GM12878 (cell line): ENCODE measurements at regions not wholly inside any gene's neighbourhood (a gene's known extent, or its start where the extent isn't known, plus 50 kb on each side); places are given as distances from the start of the nearest gene placed in this dataset.

Experiments used
- ATAC-seq: fragments of 200-7000 bp; cut with Tn5 transposase; 3 replicates; pipeline ENCODE4 v1.9.1; 2020; ENCODE audit warnings: mild to moderate bottlenecking, moderate library complexity
- BruUV-seq: library from RNA; stranded (reverse); fragments of 400-500 nt; replicated peaks from 2 replicates; lab custom pipeline; 2021; lab: Mats Ljungman, UMichigan
- CTCF ChIA-PET: fragments of 300-600 bp; sonication (Branson Sonifier 250); formaldehyde crosslinking; extraction: SDS; loops from one replicate; lab custom pipeline; 2021; ENCODE audit warnings: inconsistent platforms; lab: Yijun Ruan, JAX
- POLR2A ChIA-PET: fragments of 350-600 bp; formaldehyde crosslinking; extraction: SDS; loops from one replicate; lab custom pipeline; 2021; ENCODE audit warnings: inconsistent platforms; lab: Charles Lee
- RAD21 ChIA-PET: fragments of 300-600 bp; sonication (Branson Sonifier 250); formaldehyde crosslinking; loops from one replicate; lab custom pipeline; 2023; ENCODE audit warnings: antibody characterized with exemption; ENCODE audit not compliant: unreplicated experiment; lab: Charles Lee
- SMC1A ChIA-PET: fragments of 300-600 bp; sonication (Branson Sonifier 250); formaldehyde crosslinking; loops from one replicate; lab custom pipeline; 2023; ENCODE audit not compliant: unreplicated experiment, uncharacterized antibody; lab: Charles Lee
- DNase-seq: peaks from one replicate; pipeline ENCODE4 v3.0.0-alpha.2; 2011; ENCODE audit warnings: low read depth, low spot score
- FAIRE-seq: peaks from 3 replicates; lab custom pipeline; 2011; peaks lifted over from hg19 to GRCh38; lab: Jason Lieb, UNC
- H2AFZ ChIP-seq: 2 replicates; pipeline ENCODE4 v1.6.0; 2011; ENCODE audit warnings: low read depth, low read length, control low read depth; ENCODE audit not compliant: control insufficient read depth
- H3K27ac ChIP-seq: 2 replicates; pipeline ENCODE4 v1.5.1; 2011; ENCODE audit warnings: control low read depth; ENCODE audit not compliant: control insufficient read depth, insufficient read depth
- H3K27me3 ChIP-seq, 2 experiments: replicated peaks in 1 of 2; 2 replicates each; pipeline versions ENCODE4 v1.6.0 to v1.6.1; 2011; ENCODE audit warnings: low read length in 1 of 2; ENCODE audit not compliant: control insufficient read depth in 2 of 2, insufficient read depth in 2 of 2
- H3K36me3 ChIP-seq, 2 experiments: 2 replicates each; pipeline ENCODE4 v1.5.1; 2011; ENCODE audit warnings: low read length in 1 of 2; ENCODE audit not compliant: control insufficient read depth in 2 of 2, insufficient read depth in 2 of 2
- H3K4me1 ChIP-seq: 2 replicates; pipeline ENCODE4 v1.6.1; 2011; ENCODE audit warnings: mild to moderate bottlenecking, low read length, moderate library complexity, mixed read lengths; ENCODE audit not compliant: control insufficient read depth, insufficient read depth
- H3K4me2 ChIP-seq: 2 replicates; pipeline ENCODE4 v1.6.0; 2011; ENCODE audit warnings: control low read depth; ENCODE audit not compliant: control insufficient read depth, insufficient read depth
- H3K4me3 ChIP-seq: fragments of 200-600 bp; sonication (generic); 2 replicates; pipeline ENCODE4 v1.5.1; 2016
- H3K79me2 ChIP-seq: 2 replicates; pipeline ENCODE4 v1.6.0; 2011; ENCODE audit warnings: low read length; ENCODE audit not compliant: control insufficient read depth, insufficient read depth
- H3K9ac ChIP-seq: 2 replicates; pipeline ENCODE4 v1.8.0; 2011; ENCODE audit warnings: low read length, control low read depth, mixed read lengths; ENCODE audit not compliant: control insufficient read depth, insufficient read depth
- H3K9me3 ChIP-seq: replicated peaks from 3 replicates; pipeline ENCODE4 v1.5.1; 2011; ENCODE audit warnings: mild to moderate bottlenecking, low read length; ENCODE audit not compliant: control insufficient read depth, insufficient read depth
- H4K20me1 ChIP-seq: 2 replicates; pipeline ENCODE4 v1.6.0; 2011; ENCODE audit not compliant: control insufficient read depth, insufficient read depth
- E2F4 ChIP-seq: IDR thresholded peaks from 2 replicates; pipeline ENCODE4 v1.6.1; 2012; ENCODE audit warnings: low read depth, low read length, improper control_type of control experiment
- IRF3 ChIP-seq: fragments of 450-650 bp; IDR thresholded peaks from 2 replicates; pipeline ENCODE4 v1.6.1; 2014; ENCODE audit warnings: mild to moderate bottlenecking
- MEF2B ChIP-seq: fragments of 450-650 bp; IDR thresholded peaks from 2 replicates; pipeline ENCODE4 v1.6.1; 2018; ENCODE audit warnings: mild to moderate bottlenecking, moderate library complexity; ENCODE audit not compliant: partially characterized antibody, poor library complexity, severe bottlenecking
- NFIC ChIP-seq: IDR thresholded peaks from 2 replicates; pipeline ENCODE4 v1.6.1; 2012; ENCODE audit warnings: low read depth, mild to moderate bottlenecking, inconsistent platforms, low read length, moderate library complexity
- NKRF ChIP-seq: fragments of 450-650 bp; conservative IDR thresholded peaks from 2 replicates; pipeline ENCODE4 v1.6.1; 2017; ENCODE audit warnings: mild to moderate bottlenecking, moderate library complexity
- NR2F1 ChIP-seq: fragments of 450-650 bp; conservative IDR thresholded peaks from 2 replicates; pipeline ENCODE4 v1.6.1; 2017; ENCODE audit warnings: mild to moderate bottlenecking
- SMAD1 ChIP-seq: fragments of 450-650 bp; IDR thresholded peaks from 2 replicates; pipeline ENCODE4 v1.6.1; 2018; ENCODE audit warnings: mild to moderate bottlenecking, low read depth; ENCODE audit not compliant: partially characterized antibody
- TAF1 ChIP-seq: IDR thresholded peaks from 2 replicates; pipeline ENCODE4 v1.6.1; 2011; ENCODE audit warnings: mild to moderate bottlenecking, low read depth, low read length, borderline replicate concordance
- ZBED1 ChIP-seq: IDR thresholded peaks from 2 replicates; pipeline ENCODE4 v1.6.1; 2016; ENCODE audit warnings: borderline replicate concordance
- WGBS: methylation state at CpG from one replicate; pipeline ENCODE4 v1.1.6; 2016; ENCODE audit warnings: low lambda C conversion rate; ENCODE audit not compliant: insufficient replicate concordance, insufficient coverage; ENCODE audit errors: missing lambda C conversion rate; 5-methylcytosine and 5-hydroxymethylcytosine counted together
- in situ Hi-C: fragments of 300-500 bp; cut with MboI; formaldehyde crosslinking; loops from 9 replicates; pipeline ENCODE4 v1.14.3; 2018; ENCODE audit warnings: mixed read lengths
- intact Hi-C: fragments of 100-400 bp; cut with micrococcal nuclease; formaldehyde crosslinking; loops from one replicate; pipeline ENCODE4 v1.14.2; 2022; ENCODE audit not compliant: unreplicated experiment

- Histone ChIP-seq H4K20me1 (no peaks in the 10 kb centered on the region), H3K9ac (no peak overlapping the region), H3K36me3 (no peaks in the 10 kb centered on the region), H3K27me3 (no peaks in the 10 kb centered on the region), H2AFZ (no peak overlapping the region), H3K79me2 (no peaks in the 10 kb centered on the region), H3K4me3 (no peak overlapping the region), H3K27ac (no peak overlapping the region), H3K4me1 (no peaks in the 10 kb centered on the region), H3K4me2 (no peak overlapping the region), H3K9me3 (no peaks in the 10 kb centered on the region)
- no TSS peak for BruUV-seq
- ATAC-seq (no peak), DNase-seq (no peak), FAIRE-seq (no peak)
- 0% methylated on average over 1 of the region's 1 CpG for WGBS
- TF ChIP-seq IRF3, result no peak
- TF ChIP-seq NFIC, result no peak
- no peak for TF ChIP-seq TAF1
- no peak for TF ChIP-seq E2F4
- no peak for TF ChIP-seq NKRF
- no peak for TF ChIP-seq NR2F1
- no peak for TF ChIP-seq ZBED1
- TF ChIP-seq MEF2B, result no peak
- TF ChIP-seq SMAD1, result no peak
- ChIA-PET POLR2A (no interaction called here), SMC1A (no interaction called here), CTCF (interaction anchor here (1.1 kb wide), 1 partner anchor 64 kb away, joined by 4 read pairs; no protein-coding TSS in a partner anchor), RAD21 (no interaction called here)
- intact Hi-C loops (no loop called here), in situ Hi-C loops (no loop called here)
Measured at GRCh38 chr18:42532119-42532518, 577.1 kb downstream of the PIK3C3 start.
